EH (cell line): ENCODE measurements at regions not wholly inside any gene's neighbourhood (a gene's known extent, or its start where the extent isn't known, plus 50 kb on each side); places are given as distances from the start of the nearest gene placed in this dataset.

ENCODE experiments used
- DNase-seq: peaks from one replicate; pipeline ENCODE4 v3.0.0-alpha.2; 2015; ENCODE audit warnings: low read depth

DNA sequence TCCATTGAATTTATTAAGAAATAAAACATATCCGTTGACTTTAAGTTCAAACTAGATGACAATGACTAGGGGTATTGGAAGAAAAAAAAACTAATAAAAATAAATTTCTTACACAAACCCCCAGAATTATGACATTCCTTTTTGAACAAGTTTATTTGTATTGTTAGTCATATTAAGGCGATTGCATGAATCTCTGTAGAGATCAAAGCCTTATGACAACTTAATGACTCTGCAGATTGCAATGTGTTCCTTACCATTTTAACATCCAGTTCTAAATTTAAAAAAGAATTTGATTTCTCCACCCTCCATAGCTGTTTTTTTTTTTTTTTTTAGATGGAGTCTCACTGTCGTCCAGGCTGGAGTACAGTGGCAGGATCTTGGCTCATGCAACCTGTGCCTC lies 189.8 kb upstream of the CEP162 start:
- DNase-seq, result peak; percentile 88

DNA sequence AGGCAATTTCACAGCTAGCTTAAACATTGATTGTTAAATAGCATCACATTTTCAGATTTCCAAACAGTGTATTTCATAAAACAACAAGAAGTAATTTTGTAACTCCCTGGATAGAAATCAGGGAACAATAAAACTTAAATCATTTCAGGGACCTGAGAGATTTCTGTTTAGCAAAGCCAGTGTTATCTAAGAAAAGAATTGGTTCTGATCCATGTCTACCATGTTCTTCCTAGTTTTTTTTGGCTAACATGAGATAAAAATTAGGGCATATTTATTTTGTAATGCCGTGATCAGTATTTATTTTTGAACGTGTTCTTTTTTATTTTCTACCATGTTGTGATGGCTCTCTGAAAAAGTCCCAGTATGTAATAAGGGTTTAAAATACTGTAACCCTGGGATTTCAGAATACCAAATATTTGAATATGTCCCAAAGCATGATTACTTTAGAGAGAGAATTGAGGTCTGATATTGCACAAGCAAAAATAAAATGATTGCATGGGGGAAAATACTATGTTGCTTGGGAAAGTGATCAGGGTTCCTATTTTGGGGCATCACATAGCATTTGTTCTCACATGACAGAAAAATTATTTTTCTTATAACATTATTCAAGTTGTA lies 188.7 kb upstream of the CEP162 start:
- DNase-seq, result no peak

DNA sequence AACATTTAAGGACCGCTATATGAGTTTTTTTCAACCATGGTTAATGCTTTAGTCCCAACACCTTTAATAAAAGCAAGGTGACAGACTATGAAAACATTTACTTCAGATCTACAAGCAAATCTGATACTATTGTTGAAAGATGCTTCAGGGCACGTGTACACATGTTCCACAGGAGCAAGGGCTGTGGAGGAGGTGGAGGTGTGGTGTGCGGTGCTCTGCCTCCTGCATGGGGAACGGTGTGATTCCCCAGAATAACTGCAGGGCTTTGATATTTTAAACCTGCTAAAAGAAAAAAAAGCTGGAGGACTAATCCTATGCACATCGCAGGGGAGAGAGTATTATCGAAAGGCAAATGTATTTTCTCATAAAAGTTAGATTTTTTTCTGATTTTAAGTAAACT lies 188.1 kb upstream of the CEP162 start:
- DNase-seq, result no peak

DNA sequence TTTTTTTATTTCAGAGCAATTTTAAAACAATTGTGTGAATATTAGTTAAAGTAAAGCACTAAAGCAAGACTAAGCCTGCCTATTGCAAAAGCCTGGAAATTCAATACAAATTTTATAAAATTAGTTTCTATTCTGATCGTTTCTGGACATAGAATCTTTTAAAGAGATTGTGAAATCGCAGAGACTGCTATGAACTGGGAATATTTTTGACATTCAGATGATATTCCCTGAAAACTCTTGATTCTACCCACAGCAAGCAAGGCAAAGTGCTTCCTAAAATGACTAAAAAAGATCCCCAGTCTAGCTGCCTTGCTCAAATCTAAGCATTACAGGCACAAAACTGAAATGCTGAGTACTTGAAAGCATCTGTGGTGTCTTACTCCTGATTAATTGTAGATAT lies 187.6 kb upstream of the CEP162 start:
- no peak for DNase-seq

DNA sequence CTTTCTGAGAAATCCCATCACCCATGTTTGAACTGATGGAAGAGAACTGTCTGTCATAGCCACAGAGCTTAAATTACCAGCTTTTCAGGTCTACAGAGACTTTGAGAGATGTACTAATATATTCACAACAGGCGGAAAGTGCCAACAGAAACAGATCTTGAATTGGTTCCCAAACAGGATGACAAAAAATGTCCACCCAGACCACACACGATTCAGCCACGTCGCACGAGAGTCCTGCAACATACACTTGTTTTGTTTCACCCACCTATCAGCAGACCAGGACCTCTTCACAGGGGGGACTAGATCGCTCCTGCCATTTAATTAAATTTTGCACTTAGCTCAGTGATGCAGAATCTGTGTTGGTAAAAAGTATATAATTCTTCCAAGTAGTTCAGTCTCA lies 187.1 kb upstream of the CEP162 start:
- DNase-seq, result no peak

DNA sequence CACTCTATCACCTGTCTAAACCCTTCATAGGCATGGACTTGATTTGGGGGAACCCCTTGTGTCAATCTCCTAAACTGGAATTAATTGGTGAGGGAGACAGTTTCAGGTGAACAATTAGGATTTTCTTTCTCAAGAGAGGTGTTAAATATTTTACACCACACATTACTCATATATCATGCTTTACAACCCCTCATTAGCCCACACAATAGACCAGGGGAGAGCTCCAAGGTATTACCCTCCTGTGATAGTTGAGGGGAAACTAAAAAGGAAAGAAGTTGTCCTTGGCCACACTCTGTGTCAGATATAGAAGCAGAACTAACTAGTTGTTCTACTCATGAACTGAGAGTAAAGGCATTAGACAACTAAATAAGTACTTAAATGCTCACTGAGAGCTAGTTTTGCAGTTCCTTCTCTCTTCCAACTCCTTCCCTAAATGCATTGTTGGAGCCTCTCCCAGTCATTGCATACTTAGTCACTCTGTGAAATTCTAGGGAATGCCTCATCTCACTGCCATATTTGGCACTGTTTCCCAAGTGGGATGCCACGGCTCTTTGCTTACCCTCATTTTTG lies 183.7 kb upstream of the CEP162 start:
- DNase-seq, result peak; percentile 91

DNA sequence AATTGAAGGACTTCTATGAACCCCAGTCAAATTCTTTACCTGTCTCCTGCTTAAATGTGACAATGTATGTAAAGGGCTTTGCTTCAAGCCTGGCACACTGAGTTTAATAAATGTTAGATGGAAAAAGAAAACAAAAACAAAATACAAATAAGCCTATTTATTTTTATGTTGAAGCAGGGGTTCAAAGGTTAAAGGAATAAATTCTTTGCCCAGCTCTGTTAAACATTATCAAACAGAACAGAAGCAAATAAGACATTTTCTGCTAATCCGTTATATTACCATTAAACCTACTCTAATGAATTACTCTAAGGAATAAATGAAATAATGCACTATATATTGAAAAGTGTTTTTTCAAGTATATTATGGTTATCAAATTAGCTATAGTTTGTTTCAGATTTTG lies 182.5 kb upstream of the CEP162 start:
- no peak for DNase-seq

DNA sequence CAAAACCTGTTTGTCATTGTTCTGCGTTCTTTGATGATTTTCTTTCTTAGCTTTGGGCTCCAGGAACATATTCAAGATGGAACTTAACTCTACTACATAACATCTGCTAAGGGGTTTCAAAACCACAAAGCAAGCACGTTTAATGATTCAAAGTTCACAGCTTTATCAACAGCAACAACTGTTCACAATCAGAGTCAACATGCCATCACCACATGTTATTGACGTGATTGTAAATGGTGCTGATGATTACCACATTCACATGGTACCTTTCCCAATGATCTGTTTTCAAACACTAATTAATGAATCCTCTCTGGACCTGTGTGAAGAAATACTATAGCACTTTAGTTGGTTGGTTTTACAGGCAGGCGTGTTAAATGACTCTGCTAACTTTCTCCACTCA lies 180.6 kb upstream of the CEP162 start:
- DNase-seq, result no peak

DNA sequence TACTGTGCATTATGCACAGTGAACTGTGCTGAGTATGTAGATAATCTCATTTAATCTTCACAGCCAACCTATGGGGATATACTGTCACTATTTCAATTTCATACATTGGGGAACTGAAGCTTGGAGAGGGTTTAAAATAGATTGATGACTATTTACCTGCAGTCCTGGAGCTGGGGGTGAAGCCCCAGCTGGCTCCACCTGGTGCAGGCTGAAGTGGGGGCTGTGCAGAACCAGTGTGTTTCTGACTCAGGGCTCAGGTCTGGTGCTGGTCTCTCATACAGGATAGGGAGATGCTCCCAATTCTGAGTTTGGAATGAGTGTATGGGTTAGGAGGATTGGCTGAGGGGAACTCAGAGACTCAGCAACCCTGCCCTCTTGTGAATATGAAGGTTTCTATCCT lies 176.1 kb upstream of the CEP162 start:
- no peak for DNase-seq

DNA sequence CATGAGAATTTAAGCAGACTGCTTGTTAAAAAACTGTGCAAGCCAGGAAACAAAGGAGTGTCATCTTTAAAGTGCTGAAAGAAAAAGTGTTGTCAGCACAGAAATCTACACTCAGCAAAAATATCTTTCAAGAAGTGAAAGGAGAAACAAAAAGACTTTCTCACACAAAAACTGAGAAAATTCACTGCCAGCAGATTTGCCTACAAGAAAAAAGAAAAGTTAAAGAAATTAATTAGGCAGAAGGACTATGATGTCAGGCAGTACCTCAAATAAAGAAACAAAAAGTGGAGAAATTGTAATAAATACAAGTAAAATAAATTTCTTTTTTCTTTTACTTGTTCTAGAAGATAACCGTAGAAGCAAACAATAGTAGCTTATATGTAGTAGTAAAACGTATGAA lies 171.6 kb upstream of the CEP162 start:
- DNase-seq, result no peak

DNA sequence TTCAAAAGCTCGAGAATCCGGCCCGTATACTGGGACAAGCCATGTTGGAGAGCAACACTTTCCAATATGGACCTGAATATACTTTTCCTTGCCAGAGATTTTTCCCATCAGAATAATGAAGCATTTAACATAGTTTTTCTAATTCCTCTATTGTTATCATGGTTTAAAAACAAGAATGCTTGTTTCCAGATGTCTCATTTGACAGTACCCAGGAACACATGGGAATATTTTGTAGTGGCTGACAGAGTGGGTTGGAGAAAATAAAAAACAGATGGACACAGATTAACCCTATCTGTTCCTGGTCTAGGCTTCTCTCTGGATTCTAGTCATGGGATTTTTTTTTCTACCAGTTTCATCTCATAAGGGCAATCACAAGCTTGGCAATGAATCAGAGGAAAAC lies 164.8 kb upstream of the CEP162 start:
- peak; percentile 1 for DNase-seq

DNA sequence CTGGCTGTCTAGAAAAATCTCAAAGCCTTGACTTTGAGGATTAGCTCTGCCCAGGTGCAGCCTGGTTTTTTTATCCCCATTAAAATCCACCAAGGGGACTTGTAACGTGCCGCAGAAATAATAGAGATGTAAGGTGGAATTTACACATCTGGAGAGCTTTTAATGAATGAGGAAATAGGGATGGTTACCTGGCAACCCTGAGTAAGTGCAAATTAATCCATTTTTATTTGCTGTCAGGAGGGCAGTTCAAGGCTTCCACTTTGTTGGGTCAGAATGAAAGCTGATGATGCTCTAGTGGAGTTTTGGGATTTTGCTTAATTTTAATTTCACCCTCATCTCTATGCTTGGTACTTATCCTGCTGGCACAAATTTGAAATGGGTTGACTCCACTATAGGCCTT lies 163.4 kb upstream of the CEP162 start:
- DNase-seq, result no peak

DNA sequence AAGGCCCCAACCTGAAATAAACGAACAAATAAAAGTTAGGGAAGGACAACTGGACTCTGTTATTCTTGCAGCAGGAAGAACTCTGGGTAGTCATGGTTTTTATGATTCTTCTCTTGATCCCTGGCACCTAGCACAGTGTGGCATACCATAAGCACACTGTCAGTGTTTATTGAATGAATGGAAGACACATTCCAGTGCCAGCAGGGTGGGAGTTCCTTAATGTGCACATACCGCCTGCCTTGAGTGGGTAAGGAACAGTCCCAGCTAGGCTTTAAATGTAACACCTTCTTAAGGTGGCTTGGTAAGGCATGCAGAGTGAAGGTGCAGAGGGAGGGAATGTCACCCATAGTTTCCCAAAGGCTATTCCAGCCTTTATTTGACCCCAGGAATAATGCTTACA lies 162.9 kb upstream of the CEP162 start:
- peak; percentile 3 for DNase-seq

DNA sequence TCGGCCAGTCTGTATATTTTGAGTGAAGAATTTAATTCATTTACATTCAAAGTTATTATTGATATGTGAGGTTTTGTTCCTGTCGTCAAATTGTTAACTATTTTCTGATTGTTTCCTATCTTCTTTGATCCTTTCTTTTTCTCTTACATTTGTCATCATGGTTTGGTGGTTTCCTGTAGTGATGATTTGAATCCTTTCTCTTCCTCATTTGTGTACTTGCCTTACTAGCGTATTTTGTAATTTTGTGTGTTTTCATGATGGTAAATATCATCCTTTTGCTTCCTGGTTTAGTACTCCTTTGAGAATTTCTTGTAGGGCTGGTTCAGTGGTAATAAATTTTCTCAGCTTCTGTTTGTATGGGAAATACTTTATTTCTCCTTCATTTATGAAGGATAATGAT lies 151.7 kb upstream of the CEP162 start:
- DNase-seq, result no peak

DNA sequence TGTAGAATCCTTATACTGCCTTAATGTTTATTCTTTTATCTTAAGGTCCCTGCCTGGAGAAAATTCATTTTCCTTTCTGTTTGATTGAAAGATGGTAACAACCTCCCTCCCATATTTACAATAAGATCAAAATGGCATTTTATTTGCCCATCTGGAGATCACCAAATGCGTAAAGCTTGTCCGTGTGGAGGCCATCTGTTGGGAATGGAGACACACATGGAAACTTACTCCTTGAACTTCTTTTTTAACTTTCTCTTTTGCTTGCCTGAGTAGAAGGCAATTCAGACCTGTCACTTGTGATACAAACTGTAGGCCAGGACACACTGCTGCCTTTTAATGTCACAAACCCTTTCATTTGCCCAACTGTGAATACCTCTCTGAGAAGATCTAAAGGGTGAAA lies 144.8 kb upstream of the CEP162 start:
- no peak for DNase-seq

DNA sequence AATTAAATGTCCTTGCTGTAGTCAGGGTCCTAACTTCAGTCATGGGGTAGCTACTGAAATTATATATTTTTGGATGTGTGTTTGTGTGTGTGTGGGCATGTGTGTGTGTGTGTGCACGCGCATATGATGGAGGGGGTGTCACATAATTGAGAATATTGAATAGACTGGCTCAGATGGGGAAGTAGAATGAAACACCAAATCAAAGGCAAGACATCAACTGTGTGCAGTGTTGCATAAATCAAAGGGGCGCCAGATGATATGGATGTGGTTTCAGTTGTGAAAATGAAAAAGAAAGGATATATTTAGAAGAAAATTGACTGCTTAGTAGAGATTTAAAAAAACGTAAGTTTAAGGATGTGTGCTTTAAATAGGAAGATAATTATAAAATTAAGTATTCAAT lies 144.2 kb upstream of the CEP162 start:
- no peak for DNase-seq

DNA sequence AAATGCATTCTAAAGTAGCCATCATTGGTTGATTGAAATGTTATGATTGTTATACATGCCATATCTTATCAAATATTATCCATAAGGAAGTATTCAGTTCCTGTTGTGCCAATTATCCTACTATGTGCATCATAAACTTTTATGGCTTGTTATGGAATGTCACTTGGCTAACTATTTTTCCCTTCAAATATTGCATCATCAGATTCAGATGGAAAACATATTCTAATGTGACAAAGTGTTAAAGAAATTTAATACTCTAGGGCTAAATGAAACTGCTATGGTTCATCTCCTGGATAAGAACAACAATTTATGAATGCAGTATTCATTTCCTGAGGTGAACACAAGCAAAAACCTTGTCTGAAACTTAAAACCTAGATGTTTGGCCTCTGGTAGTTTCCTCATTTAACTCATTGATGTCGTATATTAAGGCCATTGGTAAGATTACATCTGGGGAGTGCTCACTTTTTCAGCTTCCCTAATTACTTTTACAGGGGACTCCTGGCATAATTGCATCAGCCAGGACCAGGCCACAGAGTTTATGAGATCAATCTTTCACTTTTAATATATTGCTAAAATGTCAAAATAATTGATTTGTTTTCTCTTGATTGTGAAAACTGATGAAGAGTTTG lies 134.9 kb upstream of the CEP162 start:
- DNase-seq, result no peak

DNA sequence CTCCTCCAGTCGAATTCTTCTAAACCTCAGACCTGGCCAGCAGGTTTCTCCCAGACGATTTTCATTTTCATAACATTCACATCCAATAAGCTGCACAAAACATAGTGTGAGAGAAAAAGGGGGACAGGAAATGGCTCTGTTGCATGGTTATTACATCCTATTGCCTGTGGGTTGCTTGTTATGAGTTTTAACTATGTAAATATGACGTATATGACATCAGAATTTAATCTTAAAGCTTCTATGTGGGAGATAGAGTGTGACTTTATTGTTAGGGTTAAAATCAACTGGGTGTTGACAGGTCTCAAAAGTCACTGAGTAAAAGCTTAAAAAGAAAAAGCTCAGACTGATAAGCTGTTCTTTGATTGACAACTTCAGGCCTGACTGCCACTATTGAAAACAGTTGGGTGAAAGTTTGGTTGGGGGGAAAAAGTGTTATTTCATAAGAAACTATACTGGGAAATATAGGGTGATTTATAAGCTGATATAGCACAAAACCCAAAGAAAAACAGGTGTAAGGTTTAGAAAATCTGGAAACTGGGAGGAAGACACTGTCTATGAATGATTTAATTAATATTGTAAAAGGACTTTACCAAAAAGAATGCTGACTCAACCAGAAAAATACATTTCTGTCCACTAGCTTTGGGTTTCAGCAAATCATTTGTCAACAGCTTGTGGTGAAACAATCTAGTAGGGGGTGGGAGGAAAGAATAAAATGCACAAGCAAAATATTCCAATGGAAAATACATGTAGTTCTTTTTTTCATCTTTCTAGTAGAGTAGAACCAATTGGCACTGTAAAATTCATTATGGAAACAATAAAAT lies 134.1 kb upstream of the CEP162 start:
- DNase-seq, result no peak

DNA sequence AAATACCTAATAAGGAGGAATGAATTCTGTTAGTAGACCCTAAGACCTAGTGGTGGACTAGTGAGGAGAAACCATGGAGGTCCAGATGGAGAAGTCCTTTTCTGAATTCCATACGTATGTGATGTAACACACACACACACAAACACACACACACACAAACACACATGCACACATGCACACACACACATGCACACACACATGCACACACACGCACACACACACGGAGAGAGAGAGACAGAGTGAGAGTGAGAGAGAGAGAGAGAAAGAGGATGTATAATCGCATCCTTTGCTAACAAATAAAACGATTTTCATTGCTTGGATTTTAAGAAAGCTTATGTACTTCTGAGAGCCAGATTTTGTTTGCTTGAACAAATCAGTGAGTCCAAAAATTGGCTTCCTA lies 132.6 kb upstream of the CEP162 start:
- DNase-seq, result no peak

DNA sequence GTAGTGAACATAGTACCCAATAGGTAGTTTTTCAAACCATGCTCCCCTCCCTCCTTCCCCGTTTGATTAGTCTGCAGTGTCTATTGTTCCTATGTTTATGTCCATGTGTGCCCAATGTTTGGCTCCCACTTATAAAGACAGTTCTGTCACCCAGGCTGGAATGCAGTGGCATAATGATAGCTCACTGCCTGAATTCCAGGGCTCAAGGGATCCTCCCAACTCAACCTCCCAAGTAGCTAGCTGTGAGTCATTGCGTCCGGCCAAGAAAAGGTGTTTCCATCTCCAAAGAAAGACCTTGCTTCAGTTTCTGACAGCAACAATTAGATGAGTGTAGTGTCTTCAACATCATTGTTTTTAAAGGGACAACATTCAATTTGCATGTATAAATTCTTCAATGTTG lies 131.1 kb upstream of the CEP162 start:
- DNase-seq, result no peak

DNA sequence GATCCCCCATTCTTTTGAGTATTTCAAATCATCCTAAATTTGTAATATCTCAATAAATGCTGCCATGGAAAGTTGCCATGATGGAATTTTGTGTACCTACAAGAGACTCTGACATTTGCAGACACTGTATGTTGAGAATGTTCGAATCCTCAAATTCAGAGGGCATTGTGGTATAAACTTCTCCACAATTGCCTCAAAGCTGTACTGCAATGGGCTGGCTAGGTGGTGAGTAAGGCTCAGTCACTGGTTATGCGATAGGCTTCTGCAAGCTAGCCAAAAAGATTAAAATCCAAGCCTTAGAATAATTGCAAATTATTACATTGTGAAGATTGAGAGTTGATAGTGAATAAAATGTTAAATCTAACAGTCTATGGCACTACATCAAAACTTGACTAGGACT lies 130.2 kb upstream of the CEP162 start:
- no peak for DNase-seq

DNA sequence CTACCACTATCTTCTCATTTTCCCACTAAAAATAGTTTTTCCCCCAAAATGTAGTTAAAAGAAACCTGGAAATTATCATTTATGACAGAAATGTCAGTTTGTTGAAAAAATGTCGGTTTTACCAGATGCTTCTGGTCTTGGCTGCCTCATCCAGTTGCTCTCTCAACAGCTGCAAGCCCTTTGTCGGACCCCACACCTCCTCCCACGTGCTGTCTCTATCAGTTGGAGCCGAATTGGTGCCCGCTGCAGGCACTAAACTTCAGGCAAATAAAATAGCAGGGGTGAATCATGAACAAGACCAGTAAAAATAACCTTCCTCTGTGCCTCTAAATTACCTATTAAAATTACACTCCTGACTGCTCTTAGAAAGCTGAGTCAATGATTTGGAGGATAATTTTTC lies 129.5 kb upstream of the CEP162 start:
- no peak for DNase-seq
